GM23338 (cell line): ENCODE measurements at regions not wholly inside any gene's neighbourhood (a gene's known extent, or its start where the extent isn't known, plus 50 kb on each side); places are given as distances from the start of the nearest gene placed in this dataset.

Experiments used
- CREB1 ChIP-seq: fragments of 250-450 bp; sonication (Bioruptor Pico); IDR thresholded peaks from 2 replicates; pipeline ENCODE4 v1.5.0; 2020; ENCODE audit warnings: low read depth, mild to moderate bottlenecking, moderate library complexity
- CTCF ChIP-seq, 2 experiments: fragments of 200-600 bp in 1 of 2; sonication (generic) in 1 of 2; conservative IDR thresholded peaks; 2 replicates each; pipeline versions ENCODE4 v1.5.1 to v1.6.1; 2016 to 2017; ENCODE audit warnings: antibody characterized with exemption in 2 of 2, low read depth in 2 of 2, mild to moderate bottlenecking in 2 of 2, moderate library complexity in 1 of 2

GRCh38 chr7:53920011-53920410 is 622.2 kb upstream of the VSTM2A start:
- TF ChIP-seq CTCF (conservative IDR thresholded peaks at IDR 0.05; ENCODE audit: low read depth in 2 of 2) (no peak), CREB1 (CRISPR knock-in tag) (no peak)
